ENCODE measurements at regions not wholly inside any gene's neighbourhood (a gene's known extent, or its start where the extent isn't known, plus 50 kb on each side); places are given as distances from the start of the nearest gene placed in this dataset.

GRCh38 chr2:145650226-145650625 is 1130.3 kb upstream of the ZEB2 start:
- in situ Hi-C loops (cut with MboI; ENCODE audit: low pct_unique_long_range_greater_than_20kb, low sequenced_read_pairs, unreplicated experiment), result no loop called here
- no peak for TF ChIP-seq CTCF (IDR thresholded peaks at IDR 0.05; ENCODE audit: extremely low read depth, insufficient read depth, missing control alignments)
- no peak for DNase-seq (ENCODE audit: low spot score)

GRCh38 chr2:145649061-145649460 is 1129.1 kb upstream of the ZEB2 start:
- TF ChIP-seq CTCF (IDR thresholded peaks at IDR 0.05; ENCODE audit: extremely low read depth, insufficient read depth, missing control alignments), result no peak
- no peak for DNase-seq (ENCODE audit: low spot score)
- in situ Hi-C loops (cut with MboI; ENCODE audit: low pct_unique_long_range_greater_than_20kb, low sequenced_read_pairs, unreplicated experiment), result no loop called here

- TF ChIP-seq CTCF (IDR thresholded peaks at IDR 0.05; ENCODE audit: extremely low read depth, insufficient read depth, missing control alignments), result no peak
- peak; percentile 21 for DNase-seq (ENCODE audit: low spot score)
- in situ Hi-C loops (cut with MboI; ENCODE audit: low pct_unique_long_range_greater_than_20kb, low sequenced_read_pairs, unreplicated experiment), result no loop called here
Observed at GRCh38 chr2:145644820-145645302, 1124.9 kb upstream of the ZEB2 start.

- TF ChIP-seq CTCF (IDR thresholded peaks at IDR 0.05; ENCODE audit: extremely low read depth, insufficient read depth, missing control alignments), result no peak
- in situ Hi-C loops (cut with MboI; ENCODE audit: low pct_unique_long_range_greater_than_20kb, low sequenced_read_pairs, unreplicated experiment), result no loop called here
- DNase-seq (ENCODE audit: low spot score), result peak; percentile 3
Observed at GRCh38 chr2:145638675-145639074, 1118.8 kb upstream of the ZEB2 start.

GRCh38 chr2:145635706-145636427 is 1115.9 kb upstream of the ZEB2 start:
- DNase-seq (ENCODE audit: low spot score), result no peak
- no peak for TF ChIP-seq CTCF (IDR thresholded peaks at IDR 0.05; ENCODE audit: extremely low read depth, insufficient read depth, missing control alignments)
- in situ Hi-C loops (cut with MboI; ENCODE audit: low pct_unique_long_range_greater_than_20kb, low sequenced_read_pairs, unreplicated experiment), result no loop called here

- in situ Hi-C loops (cut with MboI; ENCODE audit: low pct_unique_long_range_greater_than_20kb, low sequenced_read_pairs, unreplicated experiment), result no loop called here
- TF ChIP-seq CTCF (IDR thresholded peaks at IDR 0.05; ENCODE audit: extremely low read depth, insufficient read depth, missing control alignments), result no peak
- DNase-seq (ENCODE audit: low spot score), result no peak
Observed at GRCh38 chr2:145631561-145631960, 1111.6 kb upstream of the ZEB2 start.

Data from GM13977 (cell line).